K562 (cell line): ENCODE measurements at regions not wholly inside any gene's neighbourhood (a gene's known extent, or its start where the extent isn't known, plus 50 kb on each side); places are given as distances from the start of the nearest gene placed in this dataset.

Experiments used
- CHD1 ChIP-seq: fragments of 200-600 bp; sonication (generic); IDR thresholded peaks from one replicate; pipeline ENCODE4 v1.6.1; 2012; ENCODE audit warnings: mild to moderate bottlenecking, moderate library complexity, low read length, inconsistent platforms
- ESRRA ChIP-seq: fragments of 450-650 bp; IDR thresholded peaks from 2 replicates; pipeline ENCODE4 v1.6.1; 2014; ENCODE audit warnings: low read depth, mild to moderate bottlenecking, moderate library complexity, borderline replicate concordance
- FOXM1 ChIP-seq, 2 experiments: fragments of 450-650 bp in 1 of 2; sonication (generic) in 1 of 2; formaldehyde crosslinking in 1 of 2; IDR thresholded peaks; 2 replicates each; pipeline versions ENCODE4 v1.6.1 to v1.9.0; 2017 to 2022; ENCODE audit warnings: low read depth in 2 of 2, mild to moderate bottlenecking in 2 of 2, missing genetic modification reagents in 1 of 2, moderate library complexity in 1 of 2
- SNAPC5 ChIP-seq: fragments of 250-450 bp; sonication (Bioruptor Pico); IDR thresholded peaks from 2 replicates; pipeline ENCODE4 v1.8.0; 2021; ENCODE audit warnings: moderate library complexity, mild to moderate bottlenecking, inconsistent platforms

GRCh38 chr14:105919458-105920150 is 393.2 kb downstream of the TMEM121 start:
- no peak for TF ChIP-seq SNAPC5
- TF ChIP-seq ESRRA = no peak
- no peak for TF ChIP-seq FOXM1 (IDR thresholded peaks at IDR 0.05; ENCODE audit: low read depth)
- no peak for TF ChIP-seq FOXM1 (CRISPR knock-in tag; IDR thresholded peaks at IDR 0.05; ENCODE audit: low read depth)
- TF ChIP-seq CHD1 = no peak
